CD8-positive, alpha-beta memory T cell (primary cell): ENCODE measurements at regions not wholly inside any gene's neighbourhood (a gene's known extent, or its start where the extent isn't known, plus 50 kb on each side); places are given as distances from the start of the nearest gene placed in this dataset.

Source experiments
- CTCF ChIA-PET: fragments of 350-600 bp; sonication (Branson Sonifier 250); formaldehyde crosslinking; loops from one replicate; lab custom pipeline; 2021; ENCODE audit warnings: antibody characterized with exemption; lab: Charles Lee
- POLR2A ChIA-PET: fragments of 350-600 bp; sonication (Branson Sonifier 250); formaldehyde crosslinking; loops from one replicate; lab custom pipeline; 2021; ENCODE audit warnings: antibody characterized with exemption; lab: Charles Lee
- DNase-seq, 5 donors: peaks; one replicate each; pipeline versions ENCODE4 v3.0.0 to v3.0.0-alpha.2; 2020 to 2022; ENCODE audit warnings: mixed read lengths in 1 of 5
- H3K27ac ChIP-seq: one replicate; pipeline ENCODE4 v1.7.0; 2013; ENCODE audit warnings: low read depth, mild to moderate bottlenecking, low read length, moderate library complexity
- H3K27me3 ChIP-seq: 2 replicates; pipeline ENCODE4 v1.7.0; 2013; ENCODE audit warnings: low read length, mild to moderate bottlenecking; ENCODE audit not compliant: insufficient read depth, poor library complexity, severe bottlenecking
- H3K36me3 ChIP-seq: 2 replicates; pipeline ENCODE4 v1.7.0; 2013; ENCODE audit warnings: mild to moderate bottlenecking, low read length, moderate library complexity; ENCODE audit not compliant: insufficient read depth
- H3K4me1 ChIP-seq: 2 replicates; pipeline ENCODE4 v1.7.0; 2013; ENCODE audit warnings: mild to moderate bottlenecking, low read length, moderate library complexity; ENCODE audit not compliant: insufficient read depth
- H3K4me3 ChIP-seq: 2 replicates; pipeline ENCODE4 v1.7.0; 2013; ENCODE audit warnings: mild to moderate bottlenecking, low read length
- H3K9me3 ChIP-seq: 2 replicates; pipeline ENCODE4 v1.7.0; 2013; ENCODE audit warnings: mild to moderate bottlenecking, low read length
- H3K27ac Mint-ChIP-seq, 8 donors: one replicate each; pipeline ENCODE4 v1.8.0; 2020 to 2021; ENCODE audit warnings: mixed read lengths in 8 of 8, mild to moderate bottlenecking in 6 of 8, inconsistent platforms in 3 of 8, moderate library complexity in 3 of 8
- H3K27me3 Mint-ChIP-seq, 2 donors: one replicate each; pipeline ENCODE4 v1.8.0; 2020 to 2021; ENCODE audit warnings: mixed read lengths in 2 of 2, mild to moderate bottlenecking in 1 of 2, moderate library complexity in 1 of 2
- H3K36me3 Mint-ChIP-seq, 3 donors: one replicate each; pipeline ENCODE4 v1.8.0; 2020 to 2021; ENCODE audit warnings: mixed read lengths in 3 of 3, inconsistent platforms in 1 of 3, mild to moderate bottlenecking in 1 of 3
- H3K4me1 Mint-ChIP-seq, 3 donors: one replicate each; pipeline ENCODE4 v1.8.0; 2020 to 2021; ENCODE audit warnings: mixed read lengths in 3 of 3, inconsistent platforms in 1 of 3, mild to moderate bottlenecking in 1 of 3
- H3K4me3 Mint-ChIP-seq, 7 donors: one replicate each; pipeline ENCODE4 v1.8.0; 2020 to 2021; ENCODE audit warnings: mixed read lengths in 7 of 7, mild to moderate bottlenecking in 6 of 7, moderate library complexity in 4 of 7, inconsistent platforms in 2 of 7
- H3K9me3 Mint-ChIP-seq, 5 donors: one replicate each; pipeline ENCODE4 v1.8.0; 2020 to 2022; ENCODE audit warnings: mixed read lengths in 5 of 5, mild to moderate bottlenecking in 3 of 5, moderate library complexity in 2 of 5, inconsistent platforms in 1 of 5

DNA sequence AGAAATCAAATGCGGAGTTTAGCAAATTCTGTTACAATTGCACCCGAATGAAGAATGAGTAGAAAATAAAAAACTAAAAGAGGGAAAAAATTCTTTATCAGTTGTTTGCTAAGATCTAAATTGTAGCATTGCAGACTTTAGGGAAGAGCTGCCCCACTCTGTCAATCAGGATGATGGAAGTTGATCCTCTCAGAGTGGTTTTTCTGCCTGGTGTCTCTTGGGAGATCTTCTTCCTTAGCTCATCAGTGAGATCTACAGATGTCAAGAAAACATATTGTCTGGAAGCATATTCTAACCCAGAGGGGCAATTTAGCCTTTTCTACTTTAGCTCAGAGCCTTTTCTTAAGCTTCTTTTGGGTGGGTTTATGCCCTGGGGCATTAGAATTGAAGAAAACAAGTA, 223.2 kb upstream of the PCDH17 start:
- no peaks in the 10 kb centered on the region for H3K27me3 Mint-ChIP-seq

GRCh38 chr13:57409121-57409520, 222.4 kb upstream of the PCDH17 start:
- H3K4me3 ChIP-seq, result no peak overlapping the region
- POLR2A ChIA-PET, result no interaction called here

More for the DNA sequence above, 223.2 kb upstream of the PCDH17 start:
- POLR2A ChIA-PET, result no interaction called here
- Histone ChIP-seq H3K4me1 (no peaks in the 10 kb centered on the region), H3K27me3 (no peaks in the 10 kb centered on the region), H3K9me3 (no peaks in the 10 kb centered on the region), H3K4me3 (no peak overlapping the region), H3K27ac (no peak overlapping the region), H3K36me3 (no peaks in the 10 kb centered on the region)
- DNase-seq, result no peak
- H3K4me3 Mint-ChIP-seq, result no peak overlapping the region
- no peak overlapping the region for H3K27ac Mint-ChIP-seq
- no peaks in the 10 kb centered on the region for H3K36me3 Mint-ChIP-seq
- CTCF ChIA-PET, result no interaction called here
- H3K4me1 Mint-ChIP-seq, result no peaks in the 10 kb centered on the region
- H3K9me3 Mint-ChIP-seq, result peaks cover 11 to 29% (median 14%) of the 10 kb centered on the region in 5 donors

GRCh38 chr13:57409656-57410055, 221.9 kb upstream of the PCDH17 start:
- H3K36me3 Mint-ChIP-seq, result no peaks in the 10 kb centered on the region
- Histone ChIP-seq H3K27ac (no peak overlapping the region), H3K9me3 (no peaks in the 10 kb centered on the region), H3K36me3 (no peaks in the 10 kb centered on the region), H3K4me1 (no peaks in the 10 kb centered on the region), H3K4me3 (no peak overlapping the region), H3K27me3 (no peaks in the 10 kb centered on the region)
- no peak overlapping the region for H3K4me3 Mint-ChIP-seq
- CTCF ChIA-PET, result no interaction called here
- POLR2A ChIA-PET, result no interaction called here
- no peaks in the 10 kb centered on the region for H3K4me1 Mint-ChIP-seq
- H3K27me3 Mint-ChIP-seq, result no peaks in the 10 kb centered on the region
- DNase-seq, result no peak
- no peak overlapping the region for H3K27ac Mint-ChIP-seq
- H3K9me3 Mint-ChIP-seq, result peaks cover 11 to 30% (median 14%) of the 10 kb centered on the region in 5 donors

More at GRCh38 chr13:57409121-57409520, 222.4 kb upstream of the PCDH17 start:
- H3K9me3 ChIP-seq, result no peaks in the 10 kb centered on the region
- Mint-ChIP-seq H3K4me1 (no peaks in the 10 kb centered on the region), H3K27me3 (no peaks in the 10 kb centered on the region), H3K4me3 (no peak overlapping the region), H3K27ac (no peak overlapping the region), H3K36me3 (no peaks in the 10 kb centered on the region), H3K9me3 (peaks cover 11 to 30% (median 14%) of the 10 kb centered on the region in 5 donors)
- H3K27me3 ChIP-seq, result no peaks in the 10 kb centered on the region
- DNase-seq, result no peak
- CTCF ChIA-PET, result no interaction called here
- no peaks in the 10 kb centered on the region for H3K36me3 ChIP-seq
- H3K4me1 ChIP-seq, result no peaks in the 10 kb centered on the region
- H3K27ac ChIP-seq, result no peak overlapping the region

DNA sequence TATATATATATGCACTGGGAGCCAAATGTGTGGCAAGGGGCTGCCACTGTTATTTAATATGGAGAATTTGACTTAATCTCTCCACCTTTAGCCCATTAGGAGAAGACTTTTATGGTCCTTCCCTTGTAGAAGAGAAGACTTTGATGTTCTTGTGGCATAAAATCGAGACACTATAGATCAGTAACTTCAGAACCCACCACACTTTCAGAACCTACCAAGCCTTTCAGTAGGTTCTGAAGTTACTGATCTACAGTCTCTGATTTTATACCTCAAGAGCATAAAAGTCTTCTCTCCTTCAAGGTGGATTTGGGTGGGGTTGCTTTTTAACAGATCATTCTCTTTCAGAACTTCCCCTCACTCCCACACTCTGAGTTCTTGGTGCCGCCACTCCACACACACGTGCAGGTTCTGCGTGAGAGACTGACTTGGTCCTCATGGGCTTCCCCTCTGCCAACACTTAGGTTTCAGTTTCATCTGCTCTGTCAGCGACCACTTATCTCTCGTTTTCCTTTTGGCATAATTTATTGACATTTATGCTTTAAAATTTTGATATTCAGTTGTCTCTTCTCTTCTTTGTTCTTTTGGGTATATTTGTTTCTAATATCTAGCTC, 213.4 kb upstream of the PCDH17 start:
- Histone ChIP-seq H3K36me3 (no peaks in the 10 kb centered on the region), H3K27me3 (no peaks in the 10 kb centered on the region), H3K4me1 (no peaks in the 10 kb centered on the region), H3K9me3 (no peaks in the 10 kb centered on the region), H3K27ac (no peak overlapping the region), H3K4me3 (no peak overlapping the region)
- Mint-ChIP-seq H3K27ac (no peak overlapping the region), H3K27me3 (no peaks in the 10 kb centered on the region), H3K4me1 (no peaks in the 10 kb centered on the region), H3K36me3 (no peaks in the 10 kb centered on the region), H3K4me3 (no peak overlapping the region), H3K9me3 (peaks cover 2 to 32% (median 4%) of the 10 kb centered on the region in 5 donors)
- ChIA-PET CTCF (no interaction called here), POLR2A (no interaction called here)
- no peak for DNase-seq

DNA sequence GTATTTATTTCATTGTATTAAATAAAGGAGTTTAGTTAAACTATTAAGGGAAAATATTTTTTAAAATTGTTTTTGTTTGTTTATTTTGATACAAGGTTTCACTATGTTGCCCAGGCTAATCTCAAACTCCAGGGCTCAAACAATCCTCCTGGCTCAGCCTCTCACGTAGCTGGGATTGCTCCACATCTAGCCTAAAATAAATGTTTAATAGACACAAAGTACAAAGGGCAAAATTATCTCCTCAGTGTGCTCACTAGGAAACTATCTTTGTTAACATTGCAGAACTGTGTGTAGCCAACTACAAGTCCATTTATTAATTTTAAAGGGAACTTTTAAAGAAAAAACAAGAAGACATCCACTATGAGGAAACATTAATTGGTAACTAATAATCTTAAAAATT, 207.2 kb upstream of the PCDH17 start:
- no peaks in the 10 kb centered on the region for H3K27me3 ChIP-seq
- H3K4me1 ChIP-seq, result no peaks in the 10 kb centered on the region
- H3K27ac ChIP-seq, result no peak overlapping the region
- CTCF ChIA-PET, result no interaction called here
- no peaks in the 10 kb centered on the region for H3K36me3 ChIP-seq
- Mint-ChIP-seq H3K9me3 (peaks cover 12 to 44% (median 15%) of the 10 kb centered on the region in 5 donors), H3K4me1 (no peaks in the 10 kb centered on the region), H3K4me3 (no peak overlapping the region), H3K27ac (no peak overlapping the region), H3K27me3 (no peaks in the 10 kb centered on the region), H3K36me3 (no peaks in the 10 kb centered on the region)
- H3K4me3 ChIP-seq, result no peak overlapping the region
- H3K9me3 ChIP-seq, result no peaks in the 10 kb centered on the region
- DNase-seq, result no peak
- POLR2A ChIA-PET, result no interaction called here

- no peaks in the 10 kb centered on the region for H3K4me1 Mint-ChIP-seq
- no peaks in the 10 kb centered on the region for H3K9me3 ChIP-seq
- no peaks in the 10 kb centered on the region for H3K36me3 Mint-ChIP-seq
- H3K4me1 ChIP-seq, result no peaks in the 10 kb centered on the region
- H3K27me3 ChIP-seq, result no peaks in the 10 kb centered on the region
- H3K9me3 Mint-ChIP-seq, result peaks cover 14 to 49% (median 18%) of the 10 kb centered on the region in 5 donors
- DNase-seq, result no peak
- CTCF ChIA-PET, result no interaction called here
- POLR2A ChIA-PET, result no interaction called here
- H3K4me3 Mint-ChIP-seq, result no peak overlapping the region
- no peak overlapping the region for H3K27ac ChIP-seq
- H3K4me3 ChIP-seq, result no peak overlapping the region
- no peak overlapping the region for H3K27ac Mint-ChIP-seq
- no peaks in the 10 kb centered on the region for H3K27me3 Mint-ChIP-seq
- H3K36me3 ChIP-seq, result no peaks in the 10 kb centered on the region
These were observed 206.0 kb upstream of the PCDH17 start for GRCh38 chr13:57425531-57425930.

DNA sequence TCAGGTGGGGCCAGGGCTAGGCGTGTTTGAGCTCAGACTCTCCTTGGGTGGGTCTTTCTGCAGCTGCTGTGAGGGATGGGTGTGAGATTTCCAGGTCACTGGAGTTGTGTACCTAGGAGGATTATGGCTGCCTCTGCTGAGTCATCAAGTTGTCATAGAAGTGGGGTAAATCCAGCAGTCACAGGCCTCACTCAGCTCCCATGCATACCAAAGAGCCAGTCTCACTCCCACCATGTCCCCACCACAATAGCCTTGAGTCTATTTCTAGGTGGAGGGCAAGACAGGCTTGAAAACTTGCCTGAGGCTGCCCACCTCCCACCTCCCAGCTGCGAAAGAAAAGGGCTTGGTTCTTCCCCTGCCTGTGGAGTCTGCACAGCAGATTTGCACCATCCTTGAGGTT, 194.0 kb upstream of the PCDH17 start:
- Histone ChIP-seq H3K4me3 (no peak overlapping the region), H3K4me1 (no peaks in the 10 kb centered on the region), H3K27me3 (no peaks in the 10 kb centered on the region), H3K36me3 (no peaks in the 10 kb centered on the region), H3K27ac (no peak overlapping the region), H3K9me3 (no peaks in the 10 kb centered on the region)
- ChIA-PET CTCF (no interaction called here), POLR2A (no interaction called here)
- H3K9me3 Mint-ChIP-seq, result peaks cover 4 to 38% (median 13%) of the 10 kb centered on the region in 5 donors
- no peak overlapping the region for H3K27ac Mint-ChIP-seq
- H3K4me3 Mint-ChIP-seq, result no peak overlapping the region
- H3K4me1 Mint-ChIP-seq, result no peaks in the 10 kb centered on the region
- no peaks in the 10 kb centered on the region for H3K36me3 Mint-ChIP-seq
- H3K27me3 Mint-ChIP-seq, result no peaks in the 10 kb centered on the region
- no peak for DNase-seq

- ChIA-PET POLR2A (no interaction called here), CTCF (no interaction called here)
- no peaks in the 10 kb centered on the region for H3K36me3 Mint-ChIP-seq
- Histone ChIP-seq H3K27ac (no peak overlapping the region), H3K9me3 (no peaks in the 10 kb centered on the region), H3K27me3 (no peaks in the 10 kb centered on the region), H3K4me3 (no peak overlapping the region), H3K36me3 (no peaks in the 10 kb centered on the region), H3K4me1 (no peaks in the 10 kb centered on the region)
- no peak for DNase-seq
- H3K27ac Mint-ChIP-seq, result no peak overlapping the region
- H3K9me3 Mint-ChIP-seq, result peaks cover 4 to 34% (median 11%) of the 10 kb centered on the region in 5 donors
- H3K27me3 Mint-ChIP-seq, result no peaks in the 10 kb centered on the region
- H3K4me3 Mint-ChIP-seq, result no peak overlapping the region
- no peaks in the 10 kb centered on the region for H3K4me1 Mint-ChIP-seq
These were observed 193.5 kb upstream of the PCDH17 start for GRCh38 chr13:57438072-57438471.
